NB4 (cell line): ENCODE measurements at regions not wholly inside any gene's neighbourhood (a gene's known extent, or its start where the extent isn't known, plus 50 kb on each side); places are given as distances from the start of the nearest gene placed in this dataset.

ENCODE experiments used
- DNase-seq: peaks from one replicate; pipeline ENCODE4 v3.0.0; 2010; ENCODE audit warnings: low read depth
- H3K4me3 ChIP-seq: one replicate; pipeline ENCODE4 v1.5.1; 2011; ENCODE audit warnings: mild to moderate bottlenecking, low read depth, low read length, moderate library complexity
- MYC ChIP-seq: IDR thresholded peaks from 2 replicates; pipeline ENCODE4 v1.6.1; 2011; ENCODE audit warnings: low read depth, low read length
- POLR2A ChIP-seq: IDR thresholded peaks from 2 replicates; pipeline ENCODE4 v1.6.1; 2011; ENCODE audit warnings: mild to moderate bottlenecking; ENCODE audit not compliant: insufficient read length; ENCODE audit errors: extremely low read depth
- TF ChIP-seq, protein P1 (sequence below): IDR thresholded peaks from 2 replicates; pipeline ENCODE4 v1.6.1; 2011; ENCODE audit warnings: low read depth, low read length
- TF ChIP-seq, protein P2 (sequence below): IDR thresholded peaks from one replicate; pipeline ENCODE4 v1.5.1; 2012; ENCODE audit warnings: low read depth, low read length

DNA sequence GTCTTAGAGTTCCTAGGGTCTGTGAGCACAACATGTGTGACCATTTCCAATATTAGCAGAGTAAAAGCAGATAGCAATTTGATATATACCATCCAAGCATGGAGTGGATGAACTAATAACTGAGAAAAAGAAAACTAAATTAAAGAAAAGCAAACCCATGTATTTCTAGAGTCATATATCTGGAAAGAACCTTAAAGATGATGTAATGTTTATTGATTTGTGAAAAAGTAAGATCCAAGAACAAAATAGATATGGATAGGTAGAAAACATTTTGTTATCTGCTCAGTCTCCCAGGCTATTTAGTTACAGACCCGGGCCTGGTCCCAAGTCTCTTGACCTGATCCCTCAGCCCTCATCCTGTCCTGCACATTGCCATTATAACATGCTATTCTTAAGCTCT is 526.8 kb downstream of the EPM2A start:
- no peak overlapping the region for H3K4me3 ChIP-seq
- TF ChIP-seq POLR2A (no peak), MYC (no peak)
- TF ChIP-seq, protein P1, sequence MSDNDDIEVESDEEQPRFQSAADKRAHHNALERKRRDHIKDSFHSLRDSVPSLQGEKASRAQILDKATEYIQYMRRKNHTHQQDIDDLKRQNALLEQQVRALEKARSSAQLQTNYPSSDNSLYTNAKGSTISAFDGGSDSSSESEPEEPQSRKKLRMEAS: no peak
- TF ChIP-seq, protein P2, sequence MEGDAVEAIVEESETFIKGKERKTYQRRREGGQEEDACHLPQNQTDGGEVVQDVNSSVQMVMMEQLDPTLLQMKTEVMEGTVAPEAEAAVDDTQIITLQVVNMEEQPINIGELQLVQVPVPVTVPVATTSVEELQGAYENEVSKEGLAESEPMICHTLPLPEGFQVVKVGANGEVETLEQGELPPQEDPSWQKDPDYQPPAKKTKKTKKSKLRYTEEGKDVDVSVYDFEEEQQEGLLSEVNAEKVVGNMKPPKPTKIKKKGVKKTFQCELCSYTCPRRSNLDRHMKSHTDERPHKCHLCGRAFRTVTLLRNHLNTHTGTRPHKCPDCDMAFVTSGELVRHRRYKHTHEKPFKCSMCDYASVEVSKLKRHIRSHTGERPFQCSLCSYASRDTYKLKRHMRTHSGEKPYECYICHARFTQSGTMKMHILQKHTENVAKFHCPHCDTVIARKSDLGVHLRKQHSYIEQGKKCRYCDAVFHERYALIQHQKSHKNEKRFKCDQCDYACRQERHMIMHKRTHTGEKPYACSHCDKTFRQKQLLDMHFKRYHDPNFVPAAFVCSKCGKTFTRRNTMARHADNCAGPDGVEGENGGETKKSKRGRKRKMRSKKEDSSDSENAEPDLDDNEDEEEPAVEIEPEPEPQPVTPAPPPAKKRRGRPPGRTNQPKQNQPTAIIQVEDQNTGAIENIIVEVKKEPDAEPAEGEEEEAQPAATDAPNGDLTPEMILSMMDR: no peak
- DNase-seq: no peak

DNA sequence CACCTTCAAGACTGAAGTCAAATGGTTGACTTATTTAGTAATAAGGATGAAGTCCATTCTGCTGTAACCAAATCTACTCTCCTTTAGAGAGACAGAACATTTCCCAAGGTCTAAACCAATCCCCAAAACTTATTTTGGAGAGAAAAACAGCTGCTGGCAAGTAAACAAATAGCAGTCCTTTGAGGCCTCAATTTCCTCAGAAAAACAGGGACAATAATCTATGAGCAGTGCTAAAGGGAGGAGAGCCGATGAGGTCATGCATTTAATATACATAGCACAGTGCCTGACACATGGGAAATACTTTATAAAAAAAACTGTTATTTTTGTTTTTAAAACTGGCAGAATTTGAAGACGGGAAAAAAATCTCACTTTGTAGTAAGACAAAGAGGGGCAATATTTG is 526.0 kb downstream of the EPM2A start:
- H3K4me3 ChIP-seq: no peak overlapping the region
- DNase-seq: no peak
- TF ChIP-seq POLR2A (no peak), MYC (no peak)
- TF ChIP-seq, protein P2: no peak
- TF ChIP-seq, protein P1: no peak

DNA sequence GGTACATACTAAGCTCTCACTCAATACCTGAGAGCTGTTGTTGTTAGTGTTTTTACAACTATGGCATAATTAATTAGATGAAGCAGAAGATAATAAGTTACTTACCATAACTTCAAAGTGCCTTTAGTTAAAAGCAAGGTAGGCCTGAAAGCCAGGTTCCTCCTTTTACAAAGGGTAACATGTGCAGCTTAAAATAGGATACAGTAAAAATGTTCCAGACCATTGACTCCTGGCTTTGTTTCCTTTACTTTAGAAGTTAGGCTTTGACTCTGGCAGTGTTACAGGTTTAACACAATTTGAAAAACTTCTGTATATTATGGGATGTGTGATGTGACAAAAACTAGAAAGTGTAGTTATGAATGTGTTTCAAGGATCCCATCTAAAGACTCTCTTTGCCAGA is 522.5 kb downstream of the EPM2A start:
- H3K4me3 ChIP-seq: no peak overlapping the region
- no peak for DNase-seq
- TF ChIP-seq MYC (no peak), POLR2A (no peak)
- TF ChIP-seq, protein P1: no peak
- TF ChIP-seq, protein P2: no peak

DNA sequence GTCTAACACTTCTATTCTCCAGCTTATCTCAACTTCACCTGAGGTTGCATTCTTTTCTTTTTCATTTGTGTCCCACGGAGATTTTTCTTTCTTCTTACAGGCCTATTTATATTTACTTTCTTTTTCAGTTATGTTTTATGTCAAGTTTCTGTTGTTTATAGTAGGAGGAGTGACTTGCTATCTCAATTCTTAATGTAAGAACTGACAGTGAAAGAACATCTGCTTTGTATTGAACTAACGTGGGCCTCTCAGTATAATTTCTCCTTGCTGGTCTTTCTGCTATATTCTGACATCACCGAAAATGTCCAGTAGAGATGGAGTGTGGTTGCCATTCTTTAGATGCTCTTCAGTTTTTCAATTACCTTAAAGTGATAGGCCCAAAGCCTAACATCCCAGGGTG is 521.7 kb downstream of the EPM2A start:
- no peak overlapping the region for H3K4me3 ChIP-seq
- no peak for DNase-seq
- TF ChIP-seq POLR2A: no peak
- TF ChIP-seq, protein P2: no peak
- TF ChIP-seq, protein P1: no peak
- TF ChIP-seq MYC: no peak

DNA sequence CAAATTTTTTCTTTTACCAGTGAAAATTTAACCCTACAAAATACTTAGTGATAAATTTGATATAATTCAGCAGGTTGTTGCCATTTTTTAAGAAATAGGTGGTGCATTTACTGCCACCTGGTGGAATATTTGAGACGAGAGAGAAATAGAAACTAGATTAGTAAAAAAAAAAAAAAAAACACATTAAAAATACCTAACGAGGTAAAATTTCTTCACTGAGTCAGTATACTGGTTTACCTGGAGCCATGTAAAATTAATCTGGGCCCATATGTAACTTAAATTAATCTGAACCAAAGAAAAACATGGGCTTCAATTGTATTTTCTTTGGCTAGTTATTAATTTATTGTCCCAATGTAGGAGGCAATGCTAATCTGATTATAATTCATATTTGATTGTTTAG is 520.8 kb downstream of the EPM2A start:
- DNase-seq: peak; percentile 46
- no peak overlapping the region for H3K4me3 ChIP-seq
- TF ChIP-seq, protein P1: no peak
- TF ChIP-seq MYC: no peak
- TF ChIP-seq, protein P2: peak; percentile 39

DNA sequence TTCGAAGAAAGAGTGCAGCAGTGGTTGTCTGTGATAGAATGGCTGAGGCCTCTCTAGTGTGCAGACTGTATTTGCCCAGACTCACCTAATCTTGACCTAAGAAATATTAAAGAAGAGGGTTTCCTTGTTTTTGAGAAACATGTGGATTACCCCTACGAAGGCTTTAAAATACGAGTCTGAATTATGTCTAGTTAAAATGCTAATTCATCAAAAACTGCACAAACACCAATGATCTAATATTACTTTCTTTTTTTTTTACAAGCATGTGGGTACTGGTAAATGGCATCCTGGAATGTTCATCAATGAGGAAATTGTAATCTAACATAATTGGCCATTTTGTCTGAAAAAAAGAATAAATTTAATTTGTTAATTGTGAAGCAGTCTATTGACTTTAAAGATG is 510.9 kb downstream of the EPM2A start:
- H3K4me3 ChIP-seq: no peak overlapping the region
- no peak for DNase-seq
- TF ChIP-seq, protein P2: no peak
- TF ChIP-seq, protein P1: no peak
- no peak for TF ChIP-seq MYC
- no peak for TF ChIP-seq POLR2A
